GM12872 (cell line): ENCODE measurements at regions not wholly inside any gene's neighbourhood (a gene's known extent, or its start where the extent isn't known, plus 50 kb on each side); places are given as distances from the start of the nearest gene placed in this dataset.

Experiments used
- CTCF ChIP-seq: IDR thresholded peaks from 3 replicates; pipeline ENCODE4 v1.5.1; 2011; ENCODE audit warnings: low read depth, mild to moderate bottlenecking, low read length, moderate library complexity; ENCODE audit not compliant: insufficient read depth

- TF ChIP-seq CTCF = no peak
Observed at GRCh38 chr13:99842405-99842804, 129.2 kb downstream of the ZIC5 start.

- TF ChIP-seq CTCF = no peak
Observed at GRCh38 chr13:99836291-99836690, 135.3 kb downstream of the ZIC5 start.

GRCh38 chr13:99835442-99835841 lies 136.1 kb downstream of the ZIC5 start:
- no peak for TF ChIP-seq CTCF

- TF ChIP-seq CTCF = no peak
Observed at GRCh38 chr13:99834246-99834645, 137.3 kb downstream of the ZIC5 start.

- TF ChIP-seq CTCF = no peak
Observed at GRCh38 chr13:99832347-99832746, 139.2 kb downstream of the ZIC5 start.

- TF ChIP-seq CTCF = no peak
Observed at GRCh38 chr13:99830931-99831330, 140.6 kb downstream of the ZIC5 start.

- no peak for TF ChIP-seq CTCF
Observed at GRCh38 chr13:99829593-99830239, 141.9 kb downstream of the ZIC5 start.

GRCh38 chr13:99829161-99829560 lies 142.4 kb downstream of the ZIC5 start:
- no peak for TF ChIP-seq CTCF
